ENCODE measurements at regions not wholly inside any gene's neighbourhood (a gene's known extent, or its start where the extent isn't known, plus 50 kb on each side); places are given as distances from the start of the nearest gene placed in this dataset.

DNA sequence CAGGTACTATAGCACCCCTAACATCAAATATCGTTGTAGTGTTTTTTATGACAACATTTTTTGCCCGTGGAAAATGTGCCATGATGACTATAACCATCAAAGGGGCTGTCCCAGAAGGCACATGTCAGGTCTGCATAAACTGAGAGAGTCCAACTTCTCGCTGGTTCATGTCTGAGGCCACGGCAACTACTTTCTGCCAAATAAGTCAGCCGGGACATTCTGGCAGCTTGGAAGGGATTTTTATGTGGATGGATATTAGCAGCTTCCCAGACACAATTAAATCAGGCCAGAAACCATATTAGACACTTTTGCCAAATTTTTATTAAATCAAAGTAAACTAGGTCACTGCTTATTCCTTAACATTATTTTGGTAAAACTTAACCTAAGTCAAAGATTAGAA, 477.4 kb upstream of the FZD8 start:
- no peak for TF ChIP-seq CTCF (IDR thresholded peaks at IDR 0.05)
- TF ChIP-seq POLR2A (IDR thresholded peaks at IDR 0.05) = no peak
